Fibroblast of skin of scalp (primary cell): ENCODE measurements at regions not wholly inside any gene's neighbourhood (a gene's known extent, or its start where the extent isn't known, plus 50 kb on each side); places are given as distances from the start of the nearest gene placed in this dataset.

Experiments
- DNase-seq: peaks from one replicate; pipeline ENCODE4 v3.0.0-alpha.2; 2013

- DNase-seq, result no peak
Observed at GRCh38 chr4:3704669-3705068, 61.5 kb upstream of the ADRA2C start.

DNA sequence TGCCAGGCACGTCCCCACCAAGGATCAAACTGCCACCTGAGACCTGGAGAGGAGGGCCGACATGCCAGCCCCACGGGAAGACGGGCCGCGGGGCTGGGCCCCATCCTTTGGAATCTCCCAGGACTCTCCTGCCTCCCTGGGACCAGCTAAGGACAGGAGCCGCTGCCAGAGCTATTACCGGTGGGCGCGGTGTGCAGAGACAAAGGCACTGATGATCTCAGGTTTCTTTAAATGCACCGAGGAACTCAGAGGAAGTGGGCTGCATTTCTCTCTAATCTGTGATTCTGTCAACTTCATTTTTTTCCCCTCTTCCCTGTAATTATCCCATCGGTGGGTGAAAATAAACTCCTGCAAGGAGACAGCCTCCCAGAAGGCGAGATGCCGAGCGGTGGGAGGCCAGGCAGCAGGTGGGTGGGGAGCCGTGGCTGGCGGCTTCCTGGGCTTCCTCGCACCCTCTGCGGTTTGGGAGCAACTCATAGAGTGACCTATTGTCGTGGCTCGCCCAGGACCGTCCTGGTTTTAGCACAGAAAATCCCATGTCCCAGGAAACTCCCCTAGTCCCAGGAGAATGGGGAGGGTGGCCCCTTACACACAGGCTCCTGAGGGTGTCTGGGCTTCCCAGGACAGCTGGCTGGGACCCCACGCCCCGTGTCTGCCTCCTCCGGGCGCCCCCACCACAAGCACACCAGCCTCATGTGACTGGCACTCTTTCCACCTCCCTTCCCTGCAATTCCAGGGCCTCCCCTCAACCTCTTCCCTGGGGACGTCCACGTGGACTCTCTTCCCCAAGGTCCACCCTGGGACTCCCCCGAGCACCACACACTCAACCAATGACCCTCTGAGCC lies 62.3 kb upstream of the ADRA2C start:
- DNase-seq, result no peak

- no peak for DNase-seq
Observed at GRCh38 chr4:3703343-3703676, 62.9 kb upstream of the ADRA2C start.

DNA sequence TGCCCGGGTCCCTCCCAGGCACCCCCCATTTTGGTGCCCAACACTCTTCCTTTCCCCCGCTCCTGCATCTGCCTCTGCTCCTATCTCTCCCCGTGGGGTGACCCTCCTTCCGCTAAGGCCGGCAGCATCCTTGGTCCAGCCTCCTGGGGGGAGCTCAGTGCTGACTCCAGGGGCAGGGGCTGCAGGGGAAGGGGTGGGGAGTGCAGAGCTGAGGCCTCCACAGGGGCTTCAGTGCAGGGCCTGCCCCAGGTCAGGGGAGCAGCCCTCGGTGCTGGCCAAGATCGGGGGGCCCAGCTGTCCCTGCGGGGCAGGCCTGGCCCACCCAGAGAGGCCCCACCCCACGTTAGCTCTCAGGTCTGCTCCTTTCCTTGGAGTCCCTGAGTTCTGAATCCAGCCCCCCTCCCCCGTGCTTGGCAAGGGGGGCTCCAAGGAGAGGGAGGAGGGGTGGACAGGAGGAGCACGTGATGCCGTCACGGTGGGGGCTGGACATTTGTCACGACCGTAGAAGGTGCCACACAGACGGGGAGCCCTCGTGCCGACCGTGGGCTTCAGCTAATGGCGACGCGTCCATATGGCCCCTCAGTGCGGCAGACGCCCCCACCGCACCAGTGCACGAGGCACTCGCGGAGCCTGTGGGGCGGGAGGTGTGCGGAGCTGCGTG lies 63.5 kb upstream of the ADRA2C start:
- DNase-seq, result no peak

- DNase-seq, result no peak
Observed at GRCh38 chr4:3701736-3702560, 64.2 kb upstream of the ADRA2C start.

DNA sequence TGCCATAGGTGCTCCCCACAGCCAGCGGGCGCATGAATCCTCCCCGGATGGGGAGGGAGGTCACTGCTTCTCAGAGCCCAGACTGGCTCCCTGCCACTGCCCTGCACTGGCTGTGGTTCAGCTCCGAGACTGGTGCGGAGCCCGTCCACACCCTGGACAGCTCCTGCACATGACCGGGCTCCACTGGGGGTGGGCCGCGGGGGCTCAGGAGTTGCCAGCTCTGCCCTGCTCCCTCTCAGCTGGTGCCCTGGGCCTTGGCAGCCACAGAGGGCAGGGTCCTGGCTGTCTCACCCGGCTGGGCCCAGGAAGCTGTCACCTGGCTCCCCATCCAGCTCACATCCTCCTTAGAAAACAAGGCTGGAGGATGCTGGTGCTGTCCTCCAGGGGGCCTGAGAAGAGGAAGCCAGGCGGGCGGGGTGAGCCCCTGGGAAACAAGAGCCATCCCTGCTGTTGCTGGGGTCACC lies 64.9 kb upstream of the ADRA2C start:
- DNase-seq, result no peak

DNA sequence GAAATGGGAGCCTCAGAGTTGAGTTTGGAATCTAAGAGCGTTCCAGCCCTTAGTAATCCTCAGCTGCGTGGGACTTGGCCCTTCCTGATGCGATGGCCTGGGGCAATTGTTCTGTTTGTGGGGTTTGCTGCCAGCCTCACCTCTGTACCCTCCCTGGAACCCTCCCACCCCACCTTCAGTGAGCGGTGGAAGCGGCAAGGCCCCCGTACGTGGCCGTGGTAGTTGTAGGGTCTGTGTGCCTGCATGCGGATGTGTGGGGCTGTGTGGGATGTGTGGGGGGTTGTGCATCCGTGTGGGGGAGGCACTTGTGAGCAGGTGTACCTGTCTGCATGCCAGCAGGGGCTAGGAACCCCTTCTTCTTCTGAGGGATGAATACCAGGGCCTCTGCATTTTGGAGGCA lies 65.4 kb upstream of the ADRA2C start:
- DNase-seq, result no peak

- no peak for DNase-seq
Observed at GRCh38 chr4:3700223-3700622, 66.0 kb upstream of the ADRA2C start.

DNA sequence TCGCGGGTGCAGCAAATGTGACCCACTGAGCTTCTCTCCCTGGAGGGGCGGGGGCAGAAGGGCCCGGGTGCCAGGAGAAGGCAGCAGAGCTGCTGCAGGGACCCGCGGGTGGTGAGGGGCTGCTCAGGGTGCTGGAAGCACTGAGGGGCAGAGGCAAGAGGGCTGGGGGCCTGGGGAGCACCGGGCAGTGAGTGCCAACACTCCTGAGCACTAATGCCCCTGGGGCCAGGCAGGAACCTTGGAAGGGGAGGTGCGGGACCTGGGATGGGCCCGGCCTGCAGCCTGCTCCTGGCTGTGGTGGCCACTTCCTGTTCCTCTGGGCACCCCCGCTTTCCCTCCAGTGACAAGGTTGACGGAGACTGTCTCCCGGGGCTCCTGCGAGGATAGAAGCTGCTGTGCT lies 66.5 kb upstream of the ADRA2C start:
- no peak for DNase-seq

DNA sequence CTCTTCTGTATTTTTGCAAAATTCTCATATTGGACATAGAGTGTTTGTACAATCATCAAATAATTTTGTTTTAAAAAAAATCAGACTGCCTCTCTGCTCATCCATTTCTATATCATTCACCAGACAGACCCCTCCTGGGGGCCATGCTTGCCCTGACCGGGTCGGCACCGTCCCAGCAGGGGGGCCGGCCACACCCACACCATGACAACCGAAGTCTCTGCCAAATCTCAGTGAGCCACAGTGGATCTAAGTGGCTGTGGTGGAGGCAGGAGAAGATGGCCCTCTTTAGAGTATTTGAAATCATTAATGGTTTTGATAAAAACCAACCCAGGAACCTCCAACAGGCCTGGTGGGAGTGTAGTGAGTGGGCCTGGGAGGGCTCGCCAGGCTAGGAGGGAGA lies 66.9 kb upstream of the ADRA2C start:
- no peak for DNase-seq

GRCh38 chr4:3697033-3697432 lies 69.2 kb upstream of the ADRA2C start:
- DNase-seq, result no peak

GRCh38 chr4:3690551-3691152 lies 75.5 kb upstream of the ADRA2C start:
- no peak for DNase-seq

DNA sequence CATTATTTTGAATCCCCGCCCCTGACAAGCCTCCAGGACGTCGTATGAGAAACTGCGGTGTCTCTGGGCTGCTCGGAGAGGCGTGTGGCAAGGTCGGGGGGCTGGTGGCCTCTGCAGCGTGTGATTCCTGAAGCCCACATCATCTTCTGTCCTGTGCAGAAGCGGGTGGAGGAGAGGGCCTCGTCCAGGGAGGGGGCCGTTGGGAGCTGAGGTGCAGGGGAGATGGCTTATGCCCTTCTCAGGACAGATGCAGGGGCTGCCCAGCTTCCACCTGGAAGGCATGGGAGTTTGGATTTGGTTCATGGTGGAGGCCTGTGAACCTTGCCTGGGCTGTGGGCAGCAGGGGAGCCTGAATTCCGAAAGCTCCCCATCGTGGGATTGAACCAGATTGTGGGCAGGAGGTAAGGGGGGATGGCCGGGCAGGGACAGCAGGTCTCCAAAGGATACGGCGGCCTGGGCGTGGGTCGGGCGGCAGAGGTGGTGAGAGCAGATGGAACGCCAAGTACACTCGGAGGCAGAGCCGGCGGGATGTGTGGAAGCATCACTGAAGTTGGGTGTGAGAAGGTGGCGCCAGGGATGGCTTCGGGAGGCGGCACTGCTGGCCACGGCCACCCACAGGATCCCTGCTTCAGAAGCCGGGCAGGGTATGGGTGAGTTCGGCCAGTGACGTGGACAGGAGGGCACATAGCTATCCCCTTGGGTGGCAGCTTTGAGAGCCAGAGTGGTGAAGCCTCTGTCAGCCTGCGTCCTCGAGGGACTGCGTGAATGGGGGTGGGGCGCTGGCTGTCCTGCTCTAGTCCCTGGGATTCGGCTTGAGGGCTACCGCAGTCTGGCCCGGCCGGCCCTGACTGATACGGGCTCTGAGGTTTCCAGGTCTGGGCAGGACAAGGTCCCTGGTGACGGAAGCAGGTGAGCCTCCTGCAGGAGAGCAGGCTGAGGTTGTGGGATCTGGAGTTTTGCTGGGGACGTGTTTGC lies 76.3 kb upstream of the ADRA2C start:
- no peak for DNase-seq

DNA sequence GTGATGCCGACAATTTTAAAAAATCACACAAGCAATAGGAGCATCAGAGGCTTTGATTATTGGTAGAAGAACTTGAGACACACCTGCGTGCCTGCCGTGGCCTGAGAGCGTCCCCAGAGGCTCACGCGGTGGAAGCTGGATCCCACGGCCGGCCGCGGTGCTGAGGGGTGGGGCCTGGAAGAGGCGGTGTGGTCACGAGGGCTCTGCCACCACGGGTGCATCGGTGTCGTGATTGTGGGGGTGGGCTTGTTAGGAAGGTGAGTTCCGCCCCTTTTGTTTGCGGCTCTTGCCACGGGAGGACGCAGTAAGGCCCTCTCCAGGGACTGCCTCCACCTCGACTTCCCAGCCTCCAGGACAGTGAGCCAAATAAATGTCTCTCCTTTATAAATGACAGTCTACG lies 77.2 kb upstream of the ADRA2C start:
- DNase-seq, result no peak

DNA sequence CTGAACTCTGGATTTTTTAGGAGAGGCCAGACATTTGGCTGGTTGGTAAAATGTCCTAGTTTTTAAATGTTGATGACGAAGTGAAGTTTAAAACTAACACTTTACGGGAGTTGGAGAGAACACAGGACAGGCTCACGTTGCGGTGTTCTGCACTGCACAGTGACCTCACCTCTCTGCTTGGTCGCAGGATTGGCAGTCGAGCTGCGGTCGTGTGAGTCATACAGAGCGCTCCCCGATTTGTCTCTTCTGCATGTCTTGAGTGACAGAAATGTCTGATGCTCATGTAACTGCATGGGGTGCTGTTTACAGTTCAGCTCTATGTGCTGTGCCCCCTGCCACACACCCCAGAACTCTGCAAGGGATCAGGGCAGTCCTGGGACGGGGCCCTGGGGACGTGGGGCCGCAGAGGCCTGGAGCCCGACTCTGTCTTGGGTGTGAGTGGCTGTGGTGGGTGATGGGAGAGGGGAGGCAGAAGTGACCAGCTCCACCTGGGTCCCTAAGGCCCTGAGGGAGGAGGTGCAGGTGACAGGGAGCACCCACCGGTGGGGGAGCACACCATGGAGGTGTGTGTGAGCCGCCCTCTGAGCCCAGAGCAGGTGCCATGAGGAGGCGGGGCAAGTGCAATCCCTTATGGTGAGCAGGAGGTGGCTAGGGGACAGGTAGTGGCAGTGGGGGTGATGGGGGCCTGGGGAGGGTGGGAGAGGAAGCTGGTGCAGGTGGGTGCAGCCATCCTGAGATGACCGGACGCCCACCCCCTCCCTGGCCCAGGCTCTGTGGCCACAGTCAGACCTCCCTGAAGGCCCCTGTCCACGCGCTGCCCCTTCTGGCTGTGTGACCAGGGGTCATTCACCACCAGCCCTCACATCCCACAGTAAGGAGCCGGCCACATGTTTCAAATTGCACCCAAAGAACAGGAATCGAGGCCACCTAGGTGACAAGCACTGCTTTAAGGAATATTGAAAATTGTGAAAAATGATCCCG lies 77.9 kb upstream of the ADRA2C start:
- no peak for DNase-seq

- no peak for DNase-seq
Observed at GRCh38 chr4:3687538-3687937, 78.6 kb upstream of the ADRA2C start.

DNA sequence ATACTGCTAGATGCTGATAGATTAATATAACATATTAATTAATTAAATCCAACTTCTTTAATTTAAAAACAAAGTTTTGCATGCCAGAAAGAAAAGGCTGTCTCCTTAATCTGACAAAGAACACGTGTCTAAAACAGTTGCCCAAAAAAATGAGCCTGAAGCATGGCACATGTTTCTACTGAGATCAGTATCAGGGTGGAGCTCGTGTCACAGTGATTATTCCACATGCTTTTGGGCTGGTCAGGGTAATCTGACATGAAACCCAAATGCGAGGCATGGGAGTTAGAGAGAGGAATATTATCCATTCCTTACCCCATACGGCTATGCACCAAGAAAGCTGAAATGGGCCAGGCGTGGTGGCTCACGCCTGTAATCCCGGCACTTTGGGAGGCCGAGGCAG lies 79.4 kb upstream of the ADRA2C start:
- no peak for DNase-seq

- DNase-seq, result no peak
Observed at GRCh38 chr4:3685081-3685645, 81.0 kb upstream of the ADRA2C start.

- no peak for DNase-seq
Observed at GRCh38 chr4:3684546-3684945, 81.6 kb upstream of the ADRA2C start.

GRCh38 chr4:3683744-3684421 lies 82.3 kb upstream of the ADRA2C start:
- DNase-seq, result no peak
